Osteoblast (primary cell): ENCODE measurements at regions not wholly inside any gene's neighbourhood (a gene's known extent, or its start where the extent isn't known, plus 50 kb on each side); places are given as distances from the start of the nearest gene placed in this dataset.

ENCODE experiments used
- DNase-seq: peaks from one replicate; pipeline ENCODE4 v3.0.0; 2011; ENCODE audit warnings: low spot score, mixed read lengths; ENCODE audit not compliant: insufficient read length; ENCODE audit errors: missing footprints
- H2AFZ ChIP-seq: 2 replicates; pipeline ENCODE4 v1.6.0; 2011; ENCODE audit warnings: mild to moderate bottlenecking, low read length
- H3K27ac ChIP-seq: 2 replicates; pipeline ENCODE4 v1.5.1; 2011; ENCODE audit warnings: mild to moderate bottlenecking, low read depth, low read length, moderate library complexity
- H3K27me3 ChIP-seq: 2 replicates; pipeline ENCODE4 v1.6.0; 2012; ENCODE audit warnings: mild to moderate bottlenecking, control low read depth, inconsistent platforms, low read length, moderate library complexity; ENCODE audit not compliant: insufficient read depth
- H3K36me3 ChIP-seq: 2 replicates; pipeline ENCODE4 v1.5.1; 2011; ENCODE audit warnings: mild to moderate bottlenecking, low read length, control low read depth, moderate library complexity; ENCODE audit not compliant: insufficient read depth
- H3K4me1 ChIP-seq: 2 replicates; pipeline ENCODE4 v1.5.1; 2011; ENCODE audit warnings: mild to moderate bottlenecking, low read length, control low read depth, moderate library complexity; ENCODE audit not compliant: insufficient read depth
- H3K4me2 ChIP-seq: 2 replicates; pipeline ENCODE4 v1.6.0; 2011; ENCODE audit warnings: mild to moderate bottlenecking, low read length; ENCODE audit not compliant: insufficient read depth
- H3K4me3 ChIP-seq: fragments of 200-600 bp; sonication (generic); 3 replicates; pipeline ENCODE4 v1.5.1; 2012; ENCODE audit warnings: mild to moderate bottlenecking, low read length, inconsistent platforms; ENCODE audit not compliant: insufficient read depth
- H3K79me2 ChIP-seq: 2 replicates; pipeline ENCODE4 v1.6.0; 2012; ENCODE audit warnings: mild to moderate bottlenecking, low read length, control low read depth, inconsistent platforms; ENCODE audit not compliant: insufficient read depth
- H3K9me3 ChIP-seq: 2 replicates; pipeline ENCODE4 v1.5.1; 2011; ENCODE audit warnings: low read depth, low read length, control low read depth
- H4K20me1 ChIP-seq: 2 replicates; pipeline ENCODE4 v1.6.0; 2012; ENCODE audit warnings: mild to moderate bottlenecking, low read length, control low read depth; ENCODE audit not compliant: insufficient read depth
- CTCF ChIP-seq: IDR thresholded peaks from 2 replicates; pipeline ENCODE4 v1.5.1; 2011; ENCODE audit warnings: mild to moderate bottlenecking, low read depth, low read length, moderate library complexity; ENCODE audit errors: extremely low read depth

GRCh38 chr11:105227363-105227762, 87.8 kb upstream of the CARD18 start:
- Histone ChIP-seq H3K79me2 (no peaks in the 10 kb centered on the region), H3K27ac (no peak overlapping the region), H3K4me2 (no peak overlapping the region), H2AFZ (no peak overlapping the region), H3K4me1 (peaks cover 7% of the 10 kb centered on the region), H4K20me1 (no peaks in the 10 kb centered on the region), H3K9me3 (no peaks in the 10 kb centered on the region), H3K4me3 (no peak overlapping the region), H3K36me3 (no peaks in the 10 kb centered on the region), H3K27me3 (no peaks in the 10 kb centered on the region)
- no peak for TF ChIP-seq CTCF
- DNase-seq, result no peak

GRCh38 chr11:105226766-105227165, 87.2 kb upstream of the CARD18 start:
- H3K4me2 ChIP-seq, result no peak overlapping the region
- H3K27ac ChIP-seq, result no peak overlapping the region
- H2AFZ ChIP-seq, result no peak overlapping the region
- no peaks in the 10 kb centered on the region for H4K20me1 ChIP-seq
- H3K9me3 ChIP-seq, result no peaks in the 10 kb centered on the region
- no peaks in the 10 kb centered on the region for H3K36me3 ChIP-seq
- H3K27me3 ChIP-seq, result no peaks in the 10 kb centered on the region
- no peaks in the 10 kb centered on the region for H3K79me2 ChIP-seq
- no peak for DNase-seq
- H3K4me1 ChIP-seq, result peaks cover 7% of the 10 kb centered on the region
- no peak for TF ChIP-seq CTCF
- no peak overlapping the region for H3K4me3 ChIP-seq

- H3K4me3 ChIP-seq, result no peak overlapping the region
- no peak for TF ChIP-seq CTCF
- H4K20me1 ChIP-seq, result no peaks in the 10 kb centered on the region
- H3K4me2 ChIP-seq, result no peak overlapping the region
- no peaks in the 10 kb centered on the region for H3K36me3 ChIP-seq
- peaks cover 7% of the 10 kb centered on the region for H3K4me1 ChIP-seq
- no peaks in the 10 kb centered on the region for H3K27me3 ChIP-seq
- no peak for DNase-seq
- H3K79me2 ChIP-seq, result no peaks in the 10 kb centered on the region
- no peak overlapping the region for H2AFZ ChIP-seq
- no peak overlapping the region for H3K27ac ChIP-seq
- no peaks in the 10 kb centered on the region for H3K9me3 ChIP-seq
Observed at GRCh38 chr11:105226091-105226490, 86.5 kb upstream of the CARD18 start.

GRCh38 chr11:105224482-105225253, 85.1 kb upstream of the CARD18 start:
- Histone ChIP-seq H2AFZ (no peak overlapping the region), H3K36me3 (no peaks in the 10 kb centered on the region), H3K27ac (no peak overlapping the region), H3K4me3 (no peak overlapping the region), H3K27me3 (no peaks in the 10 kb centered on the region), H3K9me3 (no peaks in the 10 kb centered on the region), H3K4me2 (no peak overlapping the region), H4K20me1 (no peaks in the 10 kb centered on the region), H3K79me2 (no peaks in the 10 kb centered on the region), H3K4me1 (peaks cover 3% of the 10 kb centered on the region)
- no peak for DNase-seq
- TF ChIP-seq CTCF, result no peak
